Epithelial cell of esophagus (primary cell): ENCODE measurements at regions not wholly inside any gene's neighbourhood (a gene's known extent, or its start where the extent isn't known, plus 50 kb on each side); places are given as distances from the start of the nearest gene placed in this dataset.

ENCODE experiments used
- DNase-seq: peaks from one replicate; pipeline ENCODE4 v3.0.0; 2010; ENCODE audit warnings: low read depth
- H3K4me3 ChIP-seq: 2 replicates; pipeline ENCODE4 v1.5.1; 2011; ENCODE audit warnings: mild to moderate bottlenecking, low read length, control low read depth
- CTCF ChIP-seq: IDR thresholded peaks from 2 replicates; pipeline ENCODE4 v1.5.1; 2011; ENCODE audit warnings: low read depth, mild to moderate bottlenecking, low read length, control low read depth, inconsistent platforms; ENCODE audit not compliant: insufficient read depth; ENCODE audit errors: missing control alignments

DNA sequence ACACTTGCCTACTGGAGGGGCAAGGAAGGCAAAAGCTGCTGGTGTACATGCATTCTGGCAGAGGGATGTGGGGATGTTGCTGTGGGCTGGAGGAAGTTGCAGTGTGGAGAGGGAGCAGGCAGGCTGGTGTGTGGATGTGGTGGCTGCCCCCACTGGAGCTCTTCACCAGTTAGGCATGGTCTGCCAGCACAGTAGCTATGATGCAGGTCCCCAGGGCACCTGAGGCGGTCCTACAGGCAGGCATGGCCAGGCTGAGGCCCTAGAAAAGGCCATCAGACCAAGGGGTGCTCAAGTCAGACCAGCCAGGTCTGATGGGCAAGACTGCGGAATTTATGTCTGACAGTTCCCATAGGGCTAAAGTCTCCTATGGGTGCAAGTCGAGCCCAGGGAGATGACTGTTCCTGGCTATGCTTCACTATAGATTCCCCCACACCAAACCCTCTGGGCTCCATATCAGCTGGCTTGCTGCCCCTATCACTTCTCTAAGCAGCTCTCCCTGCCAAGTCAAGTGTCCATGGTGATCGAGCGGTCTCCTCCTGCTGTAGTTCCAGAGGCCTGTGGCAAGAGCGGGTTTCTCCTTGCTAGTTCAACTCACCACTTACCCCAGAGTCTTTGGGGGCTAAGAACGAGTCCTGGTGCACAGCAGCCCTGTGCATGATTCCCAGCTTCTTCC is 473.1 kb downstream of the TDRD3 start:
- TF ChIP-seq CTCF: no peak
- no peak for DNase-seq
- H3K4me3 ChIP-seq: no peak overlapping the region

GRCh38 chr13:60869225-60869624 is 472.2 kb downstream of the TDRD3 start:
- TF ChIP-seq CTCF: no peak
- peak; percentile 6 for DNase-seq
- no peak overlapping the region for H3K4me3 ChIP-seq

- no peak overlapping the region for H3K4me3 ChIP-seq
- TF ChIP-seq CTCF: no peak
- DNase-seq: no peak
Observed at GRCh38 chr13:60862036-60862435, 465.0 kb downstream of the TDRD3 start.

GRCh38 chr13:60857698-60858097 is 460.7 kb downstream of the TDRD3 start:
- peak; percentile 67 for DNase-seq
- no peak for TF ChIP-seq CTCF
- H3K4me3 ChIP-seq: no peak overlapping the region

GRCh38 chr13:60852886-60853285 is 455.9 kb downstream of the TDRD3 start:
- TF ChIP-seq CTCF: no peak
- no peak for DNase-seq
- H3K4me3 ChIP-seq: no peak overlapping the region

DNA sequence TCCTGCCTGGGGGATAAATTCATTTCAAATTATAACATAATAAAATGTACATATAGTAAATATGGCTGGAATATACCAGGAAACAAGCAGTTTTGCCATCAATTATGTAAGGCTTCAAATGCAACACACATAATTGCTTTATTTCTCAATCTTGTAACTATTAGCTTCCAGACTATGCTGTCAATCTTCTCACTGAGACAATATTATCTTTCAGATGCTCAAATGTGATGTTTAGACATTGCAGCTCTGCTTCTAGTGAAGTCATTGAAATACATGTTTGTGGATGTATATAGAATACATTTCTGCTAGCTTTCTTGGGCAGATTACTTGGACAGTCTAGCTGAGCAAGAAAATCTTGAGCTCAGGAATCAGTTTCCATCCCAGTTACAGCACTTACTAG is 454.4 kb downstream of the TDRD3 start:
- no peak overlapping the region for H3K4me3 ChIP-seq
- TF ChIP-seq CTCF: no peak
- DNase-seq: no peak

DNA sequence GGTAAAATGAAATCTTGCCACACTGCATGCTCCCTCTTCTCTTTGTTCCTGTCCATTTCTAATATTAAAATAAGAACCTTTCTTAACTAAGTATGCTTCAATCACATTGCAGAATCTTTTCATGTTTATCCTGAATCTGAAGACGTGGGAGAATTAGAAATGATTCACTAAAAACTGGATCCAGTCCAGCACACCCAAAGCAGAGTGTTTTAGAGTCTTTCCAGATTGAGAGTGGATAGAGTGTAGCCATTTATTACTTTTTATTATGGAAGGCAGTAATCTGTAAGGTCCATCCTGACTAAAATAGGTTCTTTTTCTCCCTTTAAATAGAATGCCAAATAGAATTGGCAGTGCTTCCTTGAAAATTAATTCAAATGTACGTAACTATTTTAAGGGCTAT is 453.5 kb downstream of the TDRD3 start:
- no peak overlapping the region for H3K4me3 ChIP-seq
- DNase-seq: peak; percentile 28
- no peak for TF ChIP-seq CTCF
